Esophagus muscularis mucosa (tissue), 4 donors: ENCODE measurements at regions not wholly inside any gene's neighbourhood (a gene's known extent, or its start where the extent isn't known, plus 50 kb on each side); places are given as distances from the start of the nearest gene placed in this dataset.
A peak's percentile ranks its signal among the peaks of the same experiment; 100 is the strongest.
"Not testable (repeated sequence)": the region's sequence is repeated elsewhere in the genome, so short reads cannot be mapped to it uniquely, and the experiment has no call there.

ENCODE experiments used
- DNase-seq: peaks from one replicate; pipeline ENCODE4 v3.0.0-alpha.2; 2017; ENCODE audit errors: extremely low spot score
- H3K27ac ChIP-seq, 4 donors: fragments of 200-600 bp; sonication (generic); replicated peaks in 1 of 4; 1 replicate in 3 of 4; 2 replicates in 1 of 4; pipeline ENCODE4 v1.5.1; 2016 to 2019; ENCODE audit warnings: mild to moderate bottlenecking in 1 of 4
- H3K27me3 ChIP-seq, 4 donors: fragments of 200-600 bp; sonication (generic); one replicate each; pipeline versions ENCODE4 v1.5.1 to v1.6.0; 2016 to 2019
- H3K36me3 ChIP-seq, 4 donors: fragments of 200-600 bp; sonication (generic); one replicate each; pipeline ENCODE4 v1.5.1; 2016 to 2019
- H3K4me1 ChIP-seq, 4 donors: fragments of 200-600 bp; sonication (generic); one replicate each; pipeline ENCODE4 v1.5.1; 2016 to 2019
- H3K4me3 ChIP-seq, 4 donors: fragments of 200-600 bp; sonication (generic); 1 replicate in 2 of 4; 2 replicates in 2 of 4; pipeline ENCODE4 v1.5.1; 2016 to 2019; ENCODE audit warnings: mild to moderate bottlenecking in 4 of 4, moderate library complexity in 1 of 4
- H3K9me3 ChIP-seq, 4 donors: fragments of 200-600 bp; sonication (generic); 1 replicate in 3 of 4; 2 replicates in 1 of 4; pipeline ENCODE4 v1.5.1; 2016 to 2019
- EP300 ChIP-seq: sonication (generic); formaldehyde crosslinking; IDR thresholded peaks from one replicate; pipeline ENCODE4 v1.6.1; 2017; ENCODE audit warnings: antibody characterized with exemption
- POLR2A ChIP-seq: fragments of 450-650 bp; IDR thresholded peaks from one replicate; pipeline ENCODE4 v1.6.1; 2017; ENCODE audit warnings: antibody characterized with exemption, moderate library complexity, mild to moderate bottlenecking, low read depth
- POLR2AphosphoS5 ChIP-seq, 2 donors: sonication (generic); formaldehyde crosslinking; IDR thresholded peaks; one replicate each; pipeline ENCODE4 v1.6.1; 2017; ENCODE audit warnings: antibody characterized with exemption in 2 of 2
- WGBS: methylation state at CpG from one replicate; pipeline ENCODE4 v1.1.5; 2018; 5-methylcytosine and 5-hydroxymethylcytosine counted together
- intact Hi-C: fragments of 100-400 bp; cut with DNase I; formaldehyde crosslinking; loops from one replicate; pipeline ENCODE4 v1.15.1; 2023
- TF ChIP-seq, protein P1 (sequence below), 3 experiments: fragments of 200-600 bp in 2 of 3; fragments of 450-650 bp in 1 of 3; sonication (generic) in 2 of 3; IDR thresholded peaks; one replicate each; pipeline ENCODE4 v1.5.1; 2017 to 2019; ENCODE audit warnings: antibody characterized with exemption in 3 of 3, mild to moderate bottlenecking in 2 of 3, moderate library complexity in 1 of 3

DNA sequence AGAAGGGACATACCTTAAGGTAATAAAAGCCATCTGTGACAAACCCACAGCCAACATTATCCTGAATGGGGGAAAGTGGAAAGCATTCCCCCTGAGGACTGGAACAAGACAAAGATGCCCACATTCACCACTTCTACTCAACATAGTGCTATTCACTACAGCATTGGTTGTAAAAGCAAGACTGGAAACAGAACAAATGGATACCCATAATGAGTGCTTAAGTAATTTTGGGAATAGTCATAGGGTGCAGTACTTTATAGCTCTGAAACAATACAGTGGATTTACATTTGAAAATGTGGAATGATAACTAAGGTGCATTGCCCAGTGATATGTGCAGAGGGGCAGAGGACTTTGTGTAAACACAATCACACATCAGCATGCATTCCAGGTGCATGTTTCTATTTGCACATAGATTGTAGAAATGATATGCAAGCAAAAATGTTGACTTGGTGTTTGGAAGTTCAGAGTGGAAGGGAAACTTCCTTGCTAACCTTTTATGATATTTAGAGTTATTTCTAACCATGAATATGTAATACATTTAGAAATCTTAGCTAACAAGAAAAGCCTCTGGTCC is 112.3 kb downstream of the IGLL1 start:
- Histone ChIP-seq H3K27ac (no peak overlapping the region), H3K4me1 (peaks cover 0 to 13% (median 8%) of the 10 kb centered on the region in 4 donors), H3K4me3 (no peak overlapping the region), H3K36me3 (no peaks in the 10 kb centered on the region), H3K9me3 (no peaks in the 10 kb centered on the region), H3K27me3 (no peaks in the 10 kb centered on the region)
- peak; percentile 53 for DNase-seq
- intact Hi-C loops = no loop called here
- no peak for TF ChIP-seq EP300
- TF ChIP-seq POLR2AphosphoS5 (IDR thresholded peaks at IDR 0.05) = no peak
- TF ChIP-seq POLR2A = no peak
- TF ChIP-seq, protein P1, sequence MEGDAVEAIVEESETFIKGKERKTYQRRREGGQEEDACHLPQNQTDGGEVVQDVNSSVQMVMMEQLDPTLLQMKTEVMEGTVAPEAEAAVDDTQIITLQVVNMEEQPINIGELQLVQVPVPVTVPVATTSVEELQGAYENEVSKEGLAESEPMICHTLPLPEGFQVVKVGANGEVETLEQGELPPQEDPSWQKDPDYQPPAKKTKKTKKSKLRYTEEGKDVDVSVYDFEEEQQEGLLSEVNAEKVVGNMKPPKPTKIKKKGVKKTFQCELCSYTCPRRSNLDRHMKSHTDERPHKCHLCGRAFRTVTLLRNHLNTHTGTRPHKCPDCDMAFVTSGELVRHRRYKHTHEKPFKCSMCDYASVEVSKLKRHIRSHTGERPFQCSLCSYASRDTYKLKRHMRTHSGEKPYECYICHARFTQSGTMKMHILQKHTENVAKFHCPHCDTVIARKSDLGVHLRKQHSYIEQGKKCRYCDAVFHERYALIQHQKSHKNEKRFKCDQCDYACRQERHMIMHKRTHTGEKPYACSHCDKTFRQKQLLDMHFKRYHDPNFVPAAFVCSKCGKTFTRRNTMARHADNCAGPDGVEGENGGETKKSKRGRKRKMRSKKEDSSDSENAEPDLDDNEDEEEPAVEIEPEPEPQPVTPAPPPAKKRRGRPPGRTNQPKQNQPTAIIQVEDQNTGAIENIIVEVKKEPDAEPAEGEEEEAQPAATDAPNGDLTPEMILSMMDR (IDR thresholded peaks at IDR 0.05) = no peak

DNA sequence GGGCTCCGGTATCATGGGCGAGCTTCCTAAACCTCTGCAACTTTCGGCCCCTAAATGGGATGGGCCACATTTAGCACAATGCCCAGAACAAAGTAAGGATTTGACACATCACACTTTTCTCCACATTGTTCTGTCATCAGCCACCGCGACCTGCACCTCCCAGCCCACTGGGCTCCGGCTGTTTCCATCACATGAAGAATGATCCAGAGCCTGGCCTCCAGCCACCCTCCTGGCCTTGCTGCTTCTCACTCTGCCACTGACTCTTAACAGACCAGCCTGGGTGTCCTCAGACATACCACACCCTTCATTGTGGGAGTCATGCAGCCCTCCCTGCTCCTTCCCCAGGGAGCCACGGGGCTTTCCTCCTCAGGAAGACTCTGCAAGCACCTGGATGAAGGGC is 113.7 kb downstream of the IGLL1 start:
- no peaks in the 10 kb centered on the region for H3K27me3 ChIP-seq
- no peak for TF ChIP-seq EP300
- no peak for TF ChIP-seq POLR2AphosphoS5 (IDR thresholded peaks at IDR 0.05)
- TF ChIP-seq, protein P1 (IDR thresholded peaks at IDR 0.05) = no peak
- no peak for TF ChIP-seq POLR2A
- WGBS = 87% methylated on average over 7 of the region's 7 CpGs
- H3K27ac ChIP-seq = no peak overlapping the region
- no peak overlapping the region for H3K4me3 ChIP-seq
- DNase-seq = peak; percentile 90
- intact Hi-C loops = no loop called here
- no peaks in the 10 kb centered on the region for H3K36me3 ChIP-seq
- H3K4me1 ChIP-seq = peaks cover 0 to 13% (median 8%) of the 10 kb centered on the region in 4 donors
- no peaks in the 10 kb centered on the region for H3K9me3 ChIP-seq

DNA sequence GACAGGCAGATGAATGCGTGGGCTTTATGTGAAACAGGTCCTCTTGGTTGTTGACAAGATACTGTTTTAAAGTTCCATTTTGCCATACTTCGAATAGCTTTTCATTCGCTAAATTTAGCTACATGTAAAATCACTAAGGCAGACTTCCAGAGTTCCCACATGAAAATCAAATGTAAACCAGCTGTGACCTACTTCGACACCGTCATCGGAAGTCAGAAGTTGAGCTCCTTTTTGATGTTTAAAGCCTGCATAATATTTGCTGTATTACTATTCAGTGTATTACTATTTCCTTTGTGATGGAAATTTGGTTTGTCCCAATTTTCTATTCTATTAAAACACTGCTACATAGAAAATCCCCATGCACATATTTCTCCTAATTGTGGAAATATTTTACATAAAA is 115.3 kb downstream of the IGLL1 start:
- intact Hi-C loops, H3K27me3 ChIP-seq, H3K27ac ChIP-seq, H3K4me3 ChIP-seq, H3K36me3 ChIP-seq, H3K9me3 ChIP-seq: not testable (repeated sequence)
- H3K4me1 ChIP-seq = peaks cover 0 to 13% (median 8%) of the 10 kb centered on the region in 4 donors
- WGBS = 52% methylated on average over 6 of the region's 6 CpGs
- peak; percentile 39 for DNase-seq

DNA sequence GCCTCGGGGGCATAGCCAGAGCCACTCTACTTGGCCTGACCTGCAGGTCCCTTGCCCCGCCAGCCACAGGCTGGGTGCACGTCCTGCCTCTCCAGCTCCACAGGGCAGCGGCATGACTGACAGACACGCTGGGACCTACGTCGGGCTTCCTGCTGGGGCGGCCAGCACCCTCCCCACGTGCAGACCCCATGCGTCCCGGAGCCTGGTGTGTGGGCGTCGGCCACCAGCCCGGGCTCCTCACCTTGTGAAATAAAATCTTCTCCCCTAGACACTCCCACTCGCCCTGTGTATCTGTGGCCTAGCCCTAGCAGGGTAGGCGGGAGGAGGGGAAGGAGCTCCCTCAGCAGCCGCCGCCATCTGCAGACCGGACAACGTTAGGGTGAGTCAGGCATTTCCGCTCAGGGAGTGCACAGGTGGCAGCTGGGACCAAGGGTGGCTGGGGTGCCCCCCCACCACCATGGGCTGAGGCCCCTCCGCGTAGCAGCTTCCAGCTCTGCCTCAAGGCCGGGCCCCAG is 119.5 kb downstream of the IGLL1 start:
- intact Hi-C loops, H3K36me3 ChIP-seq, H3K4me3 ChIP-seq, H3K9me3 ChIP-seq, H3K27ac ChIP-seq: not testable (repeated sequence)
- WGBS = 80% methylated on average over 1 of the region's 24 CpGs
- H3K4me1 ChIP-seq = peaks cover 0 to 13% (median 8%) of the 10 kb centered on the region in 4 donors
- DNase-seq = peak; percentile 66
- H3K27me3 ChIP-seq = peaks cover 0 to 26% (median 0%) of the 10 kb centered on the region in 4 donors

DNA sequence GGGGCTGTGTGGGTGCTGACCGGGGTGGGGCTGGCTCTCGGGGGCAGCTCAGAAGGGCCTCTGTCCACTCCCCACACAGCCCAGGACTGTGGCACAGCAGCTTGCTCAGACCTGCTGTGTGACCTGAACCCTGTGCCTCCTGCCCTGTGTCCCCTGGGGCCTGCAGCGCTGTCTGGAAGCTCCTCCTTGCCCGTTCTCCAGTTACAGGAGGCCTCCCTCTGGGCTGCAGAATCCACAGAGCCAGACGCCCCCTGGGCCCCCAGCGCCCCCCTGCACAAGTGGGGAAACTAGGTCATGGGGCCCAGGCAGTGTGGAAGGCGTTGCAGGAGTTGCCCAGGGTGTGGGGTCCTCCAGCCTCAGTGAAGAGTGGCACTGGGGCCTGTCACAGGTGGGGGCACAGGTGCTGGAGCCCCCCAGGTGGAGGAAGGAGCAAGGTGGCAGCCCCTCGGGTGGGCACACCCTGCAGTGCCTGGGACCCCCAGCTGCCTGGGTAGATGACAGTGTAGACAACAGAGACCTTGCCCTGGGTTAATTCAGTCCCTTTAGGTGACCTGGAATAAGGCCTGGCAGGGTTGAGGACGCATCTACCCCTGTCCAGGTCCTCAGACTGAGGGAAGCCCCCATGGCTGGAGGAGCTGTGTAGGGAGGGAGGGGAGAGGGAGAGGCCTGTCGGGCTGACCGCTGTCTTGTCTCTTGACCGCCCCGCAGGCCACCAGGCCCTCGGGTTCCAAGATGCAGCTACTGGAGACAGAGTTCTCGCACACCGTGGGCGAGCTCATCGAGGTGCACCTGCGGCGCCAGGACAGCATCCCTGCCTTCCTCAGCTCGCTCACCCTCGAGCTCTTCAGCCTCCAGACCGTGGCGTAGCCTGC is 120.2 kb downstream of the IGLL1 start:
- H3K27me3 ChIP-seq = peaks cover 0 to 26% (median 0%) of the 10 kb centered on the region in 4 donors
- WGBS = 85% methylated on average over 13 of the region's 24 CpGs
- intact Hi-C loops, H3K9me3 ChIP-seq, H3K27ac ChIP-seq, H3K36me3 ChIP-seq, H3K4me3 ChIP-seq, H3K4me1 ChIP-seq: not testable (repeated sequence)
- DNase-seq = peak; percentile 57

DNA sequence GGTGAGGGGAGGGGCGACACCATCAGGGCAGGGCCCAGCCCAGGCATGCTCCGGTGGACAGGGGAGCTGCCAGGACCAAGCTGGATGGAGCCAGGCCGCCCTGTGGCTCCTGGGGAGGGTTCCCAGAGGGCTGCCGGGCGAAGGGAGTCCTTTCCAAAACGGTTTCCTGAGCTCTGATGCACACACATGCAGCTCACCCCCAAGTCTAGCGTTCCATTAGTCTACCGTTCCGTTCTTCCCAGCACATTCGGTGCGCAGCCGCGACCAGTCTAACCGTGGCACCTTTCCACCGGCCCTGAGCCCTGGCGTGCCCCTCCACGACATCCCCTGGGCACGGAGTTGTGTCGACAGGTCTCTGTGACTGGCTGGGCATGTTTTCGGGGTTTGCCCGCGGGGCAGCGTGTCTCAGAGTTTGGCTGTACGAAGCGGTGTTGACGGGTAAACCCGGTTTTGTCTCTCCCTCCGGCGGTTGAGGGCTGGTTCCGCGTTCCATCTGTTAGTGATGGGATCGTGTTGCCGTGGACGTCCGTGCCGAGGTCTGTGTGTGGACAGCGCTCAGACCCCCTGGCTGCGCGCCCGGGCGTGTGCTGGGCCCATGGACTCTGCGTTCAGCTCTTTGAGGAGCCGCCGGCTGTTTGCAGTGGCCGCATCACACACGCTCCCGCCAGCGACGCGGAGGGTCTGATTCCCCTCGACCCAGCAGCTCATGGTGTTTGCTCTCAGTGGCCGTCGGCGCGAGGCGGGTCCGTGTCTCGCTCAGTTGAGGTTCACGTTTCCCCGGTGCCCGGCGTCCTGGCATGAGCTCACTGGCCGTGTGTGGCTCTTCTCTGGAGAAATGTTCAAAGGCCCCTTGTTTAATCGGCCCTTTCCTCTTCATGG is 121.2 kb downstream of the IGLL1 start:
- Histone ChIP-seq H3K4me3 (no peak overlapping the region), H3K4me1 (no peaks in the 10 kb centered on the region), H3K36me3 (no peaks in the 10 kb centered on the region), H3K27ac (no peak overlapping the region), H3K27me3 (peaks cover 0 to 26% (median 0%) of the 10 kb centered on the region in 4 donors), H3K9me3 (no peaks in the 10 kb centered on the region)
- TF ChIP-seq POLR2A (no peak), EP300 (no peak), POLR2AphosphoS5 (IDR thresholded peaks at IDR 0.05) (no peak)
- TF ChIP-seq, protein P1 (IDR thresholded peaks at IDR 0.05) = no peak
- intact Hi-C loops = no loop called here
- peak; percentile 42 for DNase-seq
- WGBS = 90% methylated on average over 45 of the region's 64 CpGs
